ENCODE measurements at regions not wholly inside any gene's neighbourhood (a gene's known extent, or its start where the extent isn't known, plus 50 kb on each side); places are given as distances from the start of the nearest gene placed in this dataset.

DNA sequence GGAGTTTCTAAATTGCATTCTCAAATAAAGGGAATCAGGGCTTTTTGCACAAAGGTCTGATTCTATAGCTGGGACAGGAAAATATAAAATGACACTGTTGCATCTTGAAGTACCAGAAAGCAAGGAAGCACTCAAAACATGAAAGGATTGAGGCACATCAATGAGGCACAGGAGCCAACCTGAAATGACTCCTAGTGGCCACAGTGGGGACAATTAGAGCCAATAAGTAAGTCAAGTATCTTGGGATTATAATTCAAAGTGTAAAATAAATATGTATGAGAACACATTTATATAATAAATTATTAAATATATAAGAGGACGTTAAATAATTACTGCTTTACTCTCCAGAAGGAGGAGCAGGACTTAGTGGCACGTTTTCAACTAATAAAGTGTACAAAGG lies 1259.5 kb upstream of the CDH2 start:
- TF ChIP-seq POLR2A (IDR thresholded peaks at IDR 0.05), result no peak
- TF ChIP-seq, protein P1, sequence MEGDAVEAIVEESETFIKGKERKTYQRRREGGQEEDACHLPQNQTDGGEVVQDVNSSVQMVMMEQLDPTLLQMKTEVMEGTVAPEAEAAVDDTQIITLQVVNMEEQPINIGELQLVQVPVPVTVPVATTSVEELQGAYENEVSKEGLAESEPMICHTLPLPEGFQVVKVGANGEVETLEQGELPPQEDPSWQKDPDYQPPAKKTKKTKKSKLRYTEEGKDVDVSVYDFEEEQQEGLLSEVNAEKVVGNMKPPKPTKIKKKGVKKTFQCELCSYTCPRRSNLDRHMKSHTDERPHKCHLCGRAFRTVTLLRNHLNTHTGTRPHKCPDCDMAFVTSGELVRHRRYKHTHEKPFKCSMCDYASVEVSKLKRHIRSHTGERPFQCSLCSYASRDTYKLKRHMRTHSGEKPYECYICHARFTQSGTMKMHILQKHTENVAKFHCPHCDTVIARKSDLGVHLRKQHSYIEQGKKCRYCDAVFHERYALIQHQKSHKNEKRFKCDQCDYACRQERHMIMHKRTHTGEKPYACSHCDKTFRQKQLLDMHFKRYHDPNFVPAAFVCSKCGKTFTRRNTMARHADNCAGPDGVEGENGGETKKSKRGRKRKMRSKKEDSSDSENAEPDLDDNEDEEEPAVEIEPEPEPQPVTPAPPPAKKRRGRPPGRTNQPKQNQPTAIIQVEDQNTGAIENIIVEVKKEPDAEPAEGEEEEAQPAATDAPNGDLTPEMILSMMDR (IDR thresholded peaks at IDR 0.05), result no peak
